IMR-90 (cell line): ENCODE measurements at regions not wholly inside any gene's neighbourhood (a gene's known extent, or its start where the extent isn't known, plus 50 kb on each side); places are given as distances from the start of the nearest gene placed in this dataset.

Experiments used
- BHLHE40 ChIP-seq: fragments of 150-350 bp; IDR thresholded peaks from 2 replicates; pipeline ENCODE4 v1.6.1; 2016; ENCODE audit warnings: mild to moderate bottlenecking, low read depth, low read length
- CEBPB ChIP-seq: IDR thresholded peaks from 2 replicates; pipeline ENCODE4 v1.6.1; 2012; ENCODE audit warnings: low read depth, low read length, improper control_type of control experiment
- CHD1 ChIP-seq: IDR thresholded peaks from 2 replicates; pipeline ENCODE4 v1.6.1; 2012; ENCODE audit warnings: low read depth, low read length, improper control_type of control experiment
- CTCF ChIP-seq: conservative IDR thresholded peaks from 2 replicates; pipeline ENCODE4 v1.5.1; 2012; ENCODE audit warnings: mild to moderate bottlenecking, low read depth, low read length, improper control_type of control experiment
- MAFK ChIP-seq: IDR thresholded peaks from 2 replicates; pipeline ENCODE4 v1.6.1; 2012; ENCODE audit warnings: low read depth, low read length, improper control_type of control experiment
- MAZ ChIP-seq: IDR thresholded peaks from 2 replicates; pipeline ENCODE4 v1.6.1; 2012; ENCODE audit warnings: low read depth, mild to moderate bottlenecking, low read length, improper control_type of control experiment, moderate library complexity, borderline replicate concordance
- POLR2A ChIP-seq: IDR thresholded peaks from 2 replicates; pipeline ENCODE4 v1.6.1; 2012; ENCODE audit warnings: mild to moderate bottlenecking, low read depth, low read length
- RAD21 ChIP-seq: IDR thresholded peaks from 2 replicates; pipeline ENCODE4 v1.6.1; 2012; ENCODE audit warnings: low read length, improper control_type of control experiment
- RCOR1 ChIP-seq: IDR thresholded peaks from 2 replicates; pipeline ENCODE4 v1.6.1; 2012; ENCODE audit warnings: mild to moderate bottlenecking, low read length, improper control_type of control experiment; ENCODE audit not compliant: insufficient replicate concordance
- RFX5 ChIP-seq: IDR thresholded peaks from 2 replicates; pipeline ENCODE4 v1.8.0; 2012; ENCODE audit warnings: low read depth, mild to moderate bottlenecking, low read length, moderate library complexity
- SMC3 ChIP-seq: fragments of 150-350 bp; IDR thresholded peaks from 2 replicates; pipeline ENCODE4 v1.6.1; 2016; ENCODE audit warnings: low read depth, mild to moderate bottlenecking, antibody characterized with exemption, low read length, moderate library complexity
- USF2 ChIP-seq: fragments of 150-350 bp; IDR thresholded peaks from 2 replicates; pipeline ENCODE4 v1.6.1; 2017; ENCODE audit warnings: mild to moderate bottlenecking, antibody characterized with exemption, low read length, low read depth

GRCh38 chrX:67426946-67427345, 116.9 kb upstream of the AR start:
- TF ChIP-seq RFX5 (no peak), CTCF (no peak), MAFK (no peak), BHLHE40 (no peak), CHD1 (no peak), POLR2A (no peak), SMC3 (no peak), RCOR1 (no peak), MAZ (no peak), RAD21 (no peak), CEBPB (no peak), USF2 (no peak)
